ENCODE measurements at regions not wholly inside any gene's neighbourhood (a gene's known extent, or its start where the extent isn't known, plus 50 kb on each side); places are given as distances from the start of the nearest gene placed in this dataset.
"Not testable (repeated sequence)": the region's sequence is repeated elsewhere in the genome, so short reads cannot be mapped to it uniquely, and the experiment has no call there.

- TF ChIP-seq CTCF, POLR2A (IDR thresholded peaks at IDR 0.05): not testable (repeated sequence)
Measured at GRCh38 chr20:25953876-25954275, 257.2 kb upstream of the ZNF337 start.
